ENCODE measurements at regions not wholly inside any gene's neighbourhood (a gene's known extent, or its start where the extent isn't known, plus 50 kb on each side); places are given as distances from the start of the nearest gene placed in this dataset.
"Not testable (repeated sequence)": the region's sequence is repeated elsewhere in the genome, so short reads cannot be mapped to it uniquely, and the experiment has no call there.

- DNase-seq, result no peak
Measured at GRCh38 chr2:195570329-195570728, 86.7 kb upstream of the SLC39A10 start.

DNA sequence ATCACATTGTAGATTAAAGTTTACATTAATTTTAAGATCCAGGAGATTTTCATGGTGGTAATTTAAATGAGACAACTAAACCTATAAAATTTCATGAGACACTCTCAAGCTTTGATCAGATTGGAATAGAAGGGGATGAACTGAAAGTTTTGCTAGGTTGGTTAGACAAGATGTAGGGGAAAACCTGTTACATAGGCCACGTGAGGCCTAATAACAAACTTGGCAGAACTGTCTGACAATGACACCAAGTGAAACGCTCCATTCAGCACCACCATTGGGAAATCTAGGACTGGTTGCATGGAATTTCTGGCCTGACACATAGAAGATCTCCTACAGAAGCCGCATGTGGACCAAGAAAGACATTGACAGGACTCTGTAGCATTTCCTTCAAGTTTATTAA is 87.8 kb upstream of the SLC39A10 start:
- DNase-seq, result no peak

GRCh38 chr2:195564625-195565135 is 92.3 kb upstream of the SLC39A10 start:
- DNase-seq, result not testable (repeated sequence)

GRCh38 chr2:195563857-195564512 is 93.0 kb upstream of the SLC39A10 start:
- no peak for DNase-seq

DNA sequence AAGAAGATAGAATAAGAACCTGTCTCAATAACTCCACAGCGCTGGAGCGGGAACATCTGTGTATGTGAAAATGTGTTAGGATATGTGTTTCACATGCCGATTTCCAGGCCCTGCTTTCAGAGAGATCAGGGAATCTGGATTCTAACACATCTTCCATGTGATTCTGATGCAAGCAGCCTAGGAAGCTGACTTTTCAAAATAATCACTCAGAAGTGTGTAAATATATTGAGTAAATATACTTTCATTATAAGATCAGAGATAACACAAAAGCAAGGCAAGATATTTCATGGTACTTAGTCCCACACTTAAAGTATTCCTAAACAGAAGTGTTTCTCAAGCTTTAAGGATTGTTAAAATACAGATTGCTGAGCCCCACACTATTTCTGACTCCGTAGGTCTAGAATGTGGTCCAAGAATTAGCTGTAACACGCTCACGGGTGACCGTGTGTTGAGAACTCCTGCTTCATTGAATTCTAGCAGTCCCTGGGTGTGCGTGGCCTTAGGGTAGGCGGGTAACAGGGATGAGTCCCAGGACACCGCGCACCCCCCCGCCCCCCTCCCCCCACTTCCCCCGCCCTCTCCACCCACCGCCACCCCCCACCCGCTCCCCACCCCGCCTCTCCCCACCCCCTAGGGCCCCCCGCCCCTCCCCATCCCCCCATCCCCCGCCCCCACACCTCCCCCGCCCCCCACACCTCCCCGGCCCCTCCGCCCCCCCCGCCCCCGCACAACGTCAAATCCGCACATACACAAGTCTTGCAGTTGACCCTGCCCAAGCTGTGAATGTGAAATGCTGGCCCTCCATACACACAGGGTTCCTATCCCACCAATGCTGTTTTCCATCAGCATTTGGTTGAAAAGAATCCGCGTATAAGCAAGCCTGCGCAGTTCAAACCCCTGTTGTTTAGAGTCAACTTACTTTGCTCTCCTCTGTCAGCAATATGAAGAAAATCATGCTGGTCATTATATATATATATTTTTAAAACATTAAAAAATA is 94.2 kb upstream of the SLC39A10 start:
- DNase-seq, result no peak

GRCh38 chr2:195561116-195561921 is 95.7 kb upstream of the SLC39A10 start:
- no peak for DNase-seq

GRCh38 chr2:195560209-195560895 is 96.7 kb upstream of the SLC39A10 start:
- no peak for DNase-seq

DNA sequence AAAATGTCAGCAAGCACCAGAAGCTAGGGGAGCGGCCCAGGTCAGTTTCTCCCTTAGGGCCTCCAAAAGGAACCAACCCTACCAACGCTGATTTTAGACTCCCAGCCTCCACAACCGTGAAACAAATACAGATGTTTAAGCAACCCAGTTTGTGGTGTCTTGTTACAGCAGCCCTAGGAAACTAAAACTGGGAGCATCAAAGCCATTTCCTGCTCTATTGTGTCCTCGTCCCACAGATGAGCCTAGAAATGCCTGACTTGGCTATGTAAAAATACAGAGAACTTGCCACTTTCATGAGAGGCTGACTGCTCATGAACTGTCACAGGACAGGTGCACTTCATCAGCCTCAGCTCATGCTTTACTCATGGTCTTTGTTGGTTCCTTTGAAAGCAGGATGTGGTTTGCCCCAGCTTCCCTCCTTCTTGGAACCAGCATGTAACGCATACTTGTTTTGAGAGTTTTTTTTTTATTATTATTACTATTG is 97.6 kb upstream of the SLC39A10 start:
- no peak for DNase-seq

- no peak for DNase-seq
Measured at GRCh38 chr2:195555971-195556370, 101.1 kb upstream of the SLC39A10 start.

GRCh38 chr2:195552581-195552980 is 104.4 kb upstream of the SLC39A10 start:
- no peak for DNase-seq

GRCh38 chr2:195548198-195548940 is 108.7 kb upstream of the SLC39A10 start:
- no peak for DNase-seq

DNA sequence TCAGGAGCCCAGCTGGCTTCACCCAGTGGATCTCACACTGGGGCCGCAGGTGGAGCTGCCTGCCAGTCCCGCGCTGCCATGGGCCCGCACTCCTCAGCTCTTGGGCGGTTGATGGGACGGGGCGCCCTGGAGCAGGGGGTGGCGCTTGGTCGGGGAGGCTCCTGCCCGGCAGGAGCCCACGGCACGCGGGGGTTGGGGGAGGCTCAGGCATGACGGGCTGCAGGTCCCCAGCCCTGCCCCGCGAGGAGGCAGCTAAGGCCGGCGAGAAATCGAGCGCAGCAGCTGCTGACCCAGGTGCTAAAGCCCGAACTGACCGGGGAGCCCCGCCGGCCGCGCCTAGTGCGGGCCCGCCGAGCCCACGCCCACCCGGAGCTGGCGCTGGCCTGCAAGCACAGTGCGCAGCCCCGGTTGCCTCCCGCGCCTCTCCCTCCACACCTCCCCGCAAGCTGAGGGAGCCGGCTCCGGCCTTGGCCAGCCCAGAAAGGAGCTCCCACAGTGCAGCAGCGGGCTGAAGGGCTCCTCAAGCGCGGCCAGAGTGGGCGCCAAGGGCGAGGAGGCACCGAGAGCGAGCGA is 109.7 kb upstream of the SLC39A10 start:
- not testable (repeated sequence) for DNase-seq

GRCh38 chr2:195545811-195546210 is 111.2 kb upstream of the SLC39A10 start:
- DNase-seq, result no peak

DNA sequence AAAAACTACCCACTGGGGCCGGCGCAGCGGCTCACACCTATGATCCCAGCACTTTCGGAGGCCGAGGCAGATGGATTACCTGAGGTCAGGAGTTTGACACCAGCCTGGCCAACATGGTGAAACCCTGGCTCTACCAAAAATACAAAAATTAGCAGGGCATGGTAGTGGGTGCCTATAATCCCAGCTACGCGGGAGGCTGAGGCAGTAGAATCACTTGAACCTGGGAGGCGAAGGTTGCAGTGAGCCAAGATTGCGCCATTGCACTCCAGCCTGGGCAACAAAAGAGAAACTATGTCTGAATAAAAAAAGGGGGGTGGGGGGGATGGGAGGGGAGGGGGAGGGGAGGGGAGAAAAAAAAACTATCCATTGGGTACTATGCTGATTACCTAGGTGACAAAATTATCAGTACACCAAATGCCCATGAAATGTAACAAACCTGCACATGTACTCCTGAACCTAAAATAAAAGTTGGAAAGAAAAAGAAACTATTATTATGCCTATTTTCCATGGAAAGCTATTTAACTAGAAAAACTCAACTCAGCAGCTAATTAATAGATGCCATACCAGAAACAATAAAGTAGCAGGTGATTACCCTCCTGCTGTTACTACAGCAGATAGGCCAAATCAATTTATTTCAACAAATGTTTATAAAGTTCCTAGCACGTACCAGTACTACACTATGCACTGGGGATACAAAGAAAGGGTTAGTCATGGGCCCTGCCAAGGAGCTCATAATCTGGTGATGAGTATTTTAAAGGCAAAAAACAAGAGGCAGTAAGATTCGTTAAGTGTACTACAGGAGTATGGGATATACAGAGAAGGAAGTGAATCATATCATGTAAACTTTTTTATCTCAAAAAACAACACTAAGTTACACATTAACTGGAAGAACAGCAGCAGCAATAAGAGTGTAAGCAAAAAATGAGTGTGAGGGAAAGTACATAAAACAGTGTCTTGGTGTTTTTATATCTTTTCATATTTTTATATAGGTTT is 112.8 kb upstream of the SLC39A10 start:
- DNase-seq, result no peak

- no peak for DNase-seq
Measured at GRCh38 chr2:195543063-195543462, 114.0 kb upstream of the SLC39A10 start.

DNA sequence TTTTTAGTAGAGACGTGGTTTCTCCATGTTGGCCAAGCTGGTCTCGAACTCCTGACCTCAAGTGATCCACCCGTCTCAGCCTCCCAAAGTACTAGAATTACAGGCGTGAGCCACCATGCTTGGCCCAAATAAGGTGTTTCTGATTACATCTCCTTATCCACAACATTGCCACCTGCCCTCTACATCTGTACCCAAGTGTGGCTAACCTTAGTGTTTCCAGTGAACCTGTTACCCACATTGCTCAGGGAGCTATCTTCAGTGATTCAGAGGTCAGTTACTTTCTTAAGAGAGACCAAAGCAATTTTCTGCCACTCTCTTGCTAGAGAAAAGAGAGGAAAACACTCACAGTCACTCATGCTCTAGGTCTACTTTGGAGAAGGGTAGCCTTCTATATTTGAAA is 115.0 kb upstream of the SLC39A10 start:
- no peak for DNase-seq

DNA sequence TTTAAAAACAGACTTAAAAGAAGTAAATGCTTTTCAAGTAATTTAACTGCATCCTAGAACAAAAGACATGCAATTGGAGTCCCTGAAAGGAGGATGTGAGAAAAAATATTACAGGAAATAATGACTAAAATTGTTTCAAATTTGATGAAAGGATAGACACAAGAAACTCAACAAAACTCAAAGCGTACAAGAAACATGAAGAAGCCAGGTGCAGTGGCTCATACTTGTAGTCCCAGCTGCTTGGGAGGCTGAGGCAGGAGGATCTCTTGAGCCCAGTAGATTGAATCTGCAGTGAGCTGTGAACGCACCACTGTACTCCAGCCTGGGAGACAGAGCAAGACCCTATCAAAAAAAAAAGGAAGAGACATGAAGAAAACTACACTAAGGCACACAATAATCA is 118.1 kb upstream of the SLC39A10 start:
- no peak for DNase-seq

DNA sequence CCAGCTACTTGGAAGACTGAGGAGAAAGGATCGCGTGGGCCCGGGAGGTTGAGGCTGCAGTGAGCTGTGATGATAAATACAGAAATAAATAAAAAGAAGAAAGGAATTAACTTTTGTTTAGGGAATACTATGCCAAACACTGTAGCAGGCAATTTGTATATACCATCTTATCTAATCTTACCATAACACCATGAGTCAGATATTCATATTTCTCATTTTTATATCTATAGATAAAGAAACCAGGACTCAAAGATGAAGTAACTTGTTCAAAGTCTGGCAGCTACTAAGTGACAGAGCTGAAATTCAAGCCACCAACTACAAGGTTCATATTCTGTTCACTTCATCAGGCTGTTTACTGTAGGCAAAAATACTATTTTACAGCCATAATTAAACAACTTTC is 119.2 kb upstream of the SLC39A10 start:
- no peak for DNase-seq

DNA sequence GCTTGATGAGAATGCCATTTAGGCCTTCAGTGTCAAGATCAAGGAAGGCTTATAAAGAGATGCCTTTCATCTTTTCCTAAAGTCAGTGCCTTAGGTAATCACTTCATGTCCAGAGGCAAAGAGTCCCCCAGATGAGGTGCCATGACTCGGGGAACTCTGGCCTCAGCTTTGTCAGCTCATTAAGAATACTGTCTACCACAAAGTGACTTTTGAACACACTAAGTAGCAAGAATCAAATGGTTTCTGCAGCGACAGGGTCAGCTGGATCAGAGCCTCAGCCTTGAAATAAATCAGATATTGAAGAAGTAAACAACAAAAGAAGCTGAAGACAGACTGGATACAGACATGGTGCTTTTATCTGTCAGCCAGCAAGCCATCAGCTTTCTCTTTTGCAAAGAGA is 120.1 kb upstream of the SLC39A10 start:
- DNase-seq, result no peak

Measured in NCI-H1436 (cell line).